ENCODE measurements at regions not wholly inside any gene's neighbourhood (a gene's known extent, or its start where the extent isn't known, plus 50 kb on each side); places are given as distances from the start of the nearest gene placed in this dataset.

- Mint-ChIP-seq H3K36me3 (ENCODE audit: insufficient read depth) (no peaks in the 10 kb centered on the region), H3K27ac (no peak overlapping the region), H3K4me1 (ENCODE audit: low read depth) (peaks cover 9% of the 10 kb centered on the region), H3K4me3 (ENCODE audit: low read depth) (no peak overlapping the region), H3K9me3 (ENCODE audit: low read depth) (no peaks in the 10 kb centered on the region), H3K27me3 (no peaks in the 10 kb centered on the region)
- no peak for TF ChIP-seq CTCF (IDR thresholded peaks at IDR 0.05; ENCODE audit: unreplicated experiment)
- no peak for DNase-seq (ENCODE audit: low spot score, unreplicated experiment)
These were observed 962.3 kb upstream of the RAG2 start for GRCh38 chr11:37560346-37560745.

- Mint-ChIP-seq H3K4me1 (ENCODE audit: low read depth) (peaks cover 9% of the 10 kb centered on the region), H3K36me3 (ENCODE audit: insufficient read depth) (no peaks in the 10 kb centered on the region), H3K4me3 (ENCODE audit: low read depth) (no peak overlapping the region), H3K9me3 (ENCODE audit: low read depth) (no peaks in the 10 kb centered on the region), H3K27me3 (no peaks in the 10 kb centered on the region), H3K27ac (no peak overlapping the region)
- DNase-seq (ENCODE audit: low spot score, unreplicated experiment) = no peak
- no peak for TF ChIP-seq CTCF (IDR thresholded peaks at IDR 0.05; ENCODE audit: unreplicated experiment)
These were observed 960.7 kb upstream of the RAG2 start for GRCh38 chr11:37558619-37559210.

- no peak overlapping the region for H3K27ac Mint-ChIP-seq
- H3K4me1 Mint-ChIP-seq (ENCODE audit: low read depth) = peaks cover 13% of the 10 kb centered on the region
- no peaks in the 10 kb centered on the region for H3K9me3 Mint-ChIP-seq (ENCODE audit: low read depth)
- H3K27me3 Mint-ChIP-seq = no peaks in the 10 kb centered on the region
- no peak for DNase-seq (ENCODE audit: low spot score, unreplicated experiment)
- no peak for TF ChIP-seq CTCF (IDR thresholded peaks at IDR 0.05; ENCODE audit: unreplicated experiment)
- H3K36me3 Mint-ChIP-seq (ENCODE audit: insufficient read depth) = no peaks in the 10 kb centered on the region
- no peak overlapping the region for H3K4me3 Mint-ChIP-seq (ENCODE audit: low read depth)
These were observed 960.0 kb upstream of the RAG2 start for GRCh38 chr11:37557990-37558389.

- H3K4me1 Mint-ChIP-seq (ENCODE audit: low read depth) = peaks cover 3% of the 10 kb centered on the region
- H3K36me3 Mint-ChIP-seq (ENCODE audit: insufficient read depth) = no peaks in the 10 kb centered on the region
- no peak overlapping the region for H3K4me3 Mint-ChIP-seq (ENCODE audit: low read depth)
- no peak for DNase-seq (ENCODE audit: low spot score, unreplicated experiment)
- no peaks in the 10 kb centered on the region for H3K27me3 Mint-ChIP-seq
- H3K9me3 Mint-ChIP-seq (ENCODE audit: low read depth) = no peaks in the 10 kb centered on the region
- H3K27ac Mint-ChIP-seq = no peak overlapping the region
- no peak for TF ChIP-seq CTCF (IDR thresholded peaks at IDR 0.05; ENCODE audit: unreplicated experiment)
These were observed 954.2 kb upstream of the RAG2 start for GRCh38 chr11:37552284-37552683.

GRCh38 chr11:37544491-37544890, 946.5 kb upstream of the RAG2 start:
- Mint-ChIP-seq H3K27ac (no peak overlapping the region), H3K4me1 (ENCODE audit: low read depth) (peaks cover 3% of the 10 kb centered on the region), H3K27me3 (no peaks in the 10 kb centered on the region), H3K4me3 (ENCODE audit: low read depth) (no peak overlapping the region), H3K9me3 (ENCODE audit: low read depth) (peaks cover 19% of the 10 kb centered on the region), H3K36me3 (ENCODE audit: insufficient read depth) (peaks cover 1% of the 10 kb centered on the region)
- TF ChIP-seq CTCF (IDR thresholded peaks at IDR 0.05; ENCODE audit: unreplicated experiment) = no peak
- no peak for DNase-seq (ENCODE audit: low spot score, unreplicated experiment)
